GM23338 (cell line): ENCODE measurements at regions not wholly inside any gene's neighbourhood (a gene's known extent, or its start where the extent isn't known, plus 50 kb on each side); places are given as distances from the start of the nearest gene placed in this dataset.

Experiments used
- ATAC-seq: fragments of 200-7000 bp; cut with Tn5 transposase; 3 replicates; pipeline ENCODE4 v1.9.1; 2020
- DNase-seq: peaks from one replicate; pipeline ENCODE4 v3.0.0-alpha.2; 2015; ENCODE audit warnings: low spot score
- H2AFZ ChIP-seq: fragments of 200-600 bp; sonication (generic); 2 replicates; pipeline ENCODE4 v1.8.0; 2016; ENCODE audit warnings: antibody characterized with exemption, mild to moderate bottlenecking, moderate library complexity
- H3F3A ChIP-seq: fragments of 200-600 bp; sonication (generic); replicated peaks from 2 replicates; pipeline ENCODE4 v1.8.0; 2017; ENCODE audit warnings: antibody characterized with exemption, mixed run types, low read depth
- H3K27ac ChIP-seq: fragments of 200-600 bp; sonication (generic); 2 replicates; pipeline ENCODE4 v1.6.1; 2016; ENCODE audit warnings: low read depth
- H3K27me3 ChIP-seq: fragments of 200-600 bp; sonication (generic); 2 replicates; pipeline ENCODE4 v1.8.0; 2016; ENCODE audit warnings: mild to moderate bottlenecking, mixed run types, moderate library complexity; ENCODE audit not compliant: insufficient read depth
- H3K36me3 ChIP-seq: fragments of 200-600 bp; sonication (generic); 2 replicates; pipeline ENCODE4 v1.8.0; 2016; ENCODE audit warnings: mild to moderate bottlenecking; ENCODE audit not compliant: insufficient read depth
- H3K4me1 ChIP-seq: fragments of 200-600 bp; sonication (generic); 2 replicates; pipeline ENCODE4 v1.8.0; 2016; ENCODE audit warnings: mild to moderate bottlenecking, moderate library complexity; ENCODE audit not compliant: insufficient read depth
- H3K4me2 ChIP-seq: fragments of 200-600 bp; sonication (generic); 2 replicates; pipeline ENCODE4 v1.7.1; 2017; ENCODE audit warnings: mixed run types
- H3K4me3 ChIP-seq: fragments of 200-600 bp; sonication (generic); 2 replicates; pipeline ENCODE4 v1.6.1; 2016; ENCODE audit warnings: mixed run types
- H3K79me2 ChIP-seq: fragments of 200-600 bp; sonication (generic); replicated peaks from 2 replicates; pipeline ENCODE4 v1.8.0; 2017; ENCODE audit warnings: mild to moderate bottlenecking; ENCODE audit not compliant: insufficient read depth
- H3K9me2 ChIP-seq: fragments of 200-600 bp; sonication (generic); 2 replicates; pipeline ENCODE4 v1.8.0; 2017; ENCODE audit not compliant: insufficient read depth
- H4K20me1 ChIP-seq: fragments of 200-600 bp; sonication (generic); replicated peaks from 2 replicates; pipeline ENCODE4 v1.8.0; 2017; ENCODE audit warnings: mild to moderate bottlenecking; ENCODE audit not compliant: insufficient read depth
- H3K27ac Mint-ChIP-seq: 2 replicates; pipeline ENCODE4 v1.8.0; 2020; ENCODE audit warnings: inconsistent platforms, mild to moderate bottlenecking, moderate library complexity, mixed read lengths
- H3K27me3 Mint-ChIP-seq: 3 replicates; pipeline ENCODE4 v1.8.0; 2022; ENCODE audit warnings: low read depth, mild to moderate bottlenecking, moderate library complexity, mixed read lengths, inconsistent platforms; ENCODE audit not compliant: insufficient read depth, poor library complexity
- H3K36me3 Mint-ChIP-seq: 3 replicates; pipeline ENCODE4 v1.8.0; 2021; ENCODE audit warnings: low read depth, mild to moderate bottlenecking, inconsistent platforms, moderate library complexity, mixed read lengths
- H3K4me1 Mint-ChIP-seq: 3 replicates; pipeline ENCODE4 v1.8.0; 2020; ENCODE audit warnings: mild to moderate bottlenecking, inconsistent platforms, mixed read lengths
- H3K4me3 Mint-ChIP-seq: 3 replicates; pipeline ENCODE4 v1.8.0; 2021; ENCODE audit warnings: moderate library complexity, mild to moderate bottlenecking, inconsistent platforms, mixed read lengths
- H3K9me3 Mint-ChIP-seq: 3 replicates; pipeline ENCODE4 v1.8.0; 2020; ENCODE audit warnings: moderate library complexity, mild to moderate bottlenecking, inconsistent platforms, mixed read lengths
- CREB1 ChIP-seq: fragments of 250-450 bp; sonication (Bioruptor Pico); IDR thresholded peaks from 2 replicates; pipeline ENCODE4 v1.5.0; 2020; ENCODE audit warnings: low read depth, mild to moderate bottlenecking, moderate library complexity
- CTCF ChIP-seq, 2 experiments: fragments of 200-600 bp in 1 of 2; sonication (generic) in 1 of 2; conservative IDR thresholded peaks; 2 replicates each; pipeline versions ENCODE4 v1.5.1 to v1.6.1; 2016 to 2017; ENCODE audit warnings: antibody characterized with exemption in 2 of 2, low read depth in 2 of 2, mild to moderate bottlenecking in 2 of 2, moderate library complexity in 1 of 2
- ETS1 ChIP-seq: IDR thresholded peaks from 2 replicates; pipeline ENCODE4 v1.6.1; 2016; ENCODE audit warnings: antibody characterized with exemption
- EZH2 ChIP-seq: fragments of 200-600 bp; sonication (generic); IDR thresholded peaks from one replicate; pipeline ENCODE4 v1.8.0; 2017; ENCODE audit warnings: antibody characterized with exemption, mild to moderate bottlenecking, low read depth; ENCODE audit not compliant: unreplicated experiment
- EZH2phosphoT487 ChIP-seq: fragments of 200-600 bp; sonication (generic); IDR thresholded peaks from one replicate; pipeline ENCODE4 v1.8.1; 2018; ENCODE audit warnings: antibody characterized with exemption; ENCODE audit not compliant: unreplicated experiment
- JUNB ChIP-seq: IDR thresholded peaks from one replicate; pipeline ENCODE4 v1.6.1; 2016; ENCODE audit warnings: antibody characterized with exemption; ENCODE audit not compliant: unreplicated experiment
- NANOG ChIP-seq: IDR thresholded peaks from 2 replicates; pipeline ENCODE4 v1.6.1; 2016; ENCODE audit warnings: antibody characterized with exemption, borderline replicate concordance
- POLR2AphosphoS5 ChIP-seq: IDR thresholded peaks from 2 replicates; pipeline ENCODE4 v1.6.1; 2016; ENCODE audit warnings: antibody characterized with exemption, low read depth
- REST ChIP-seq: IDR thresholded peaks from one replicate; pipeline ENCODE4 v1.6.1; 2018; ENCODE audit warnings: antibody characterized with exemption; ENCODE audit not compliant: unreplicated experiment
- STAT1 ChIP-seq: IDR thresholded peaks from one replicate; pipeline ENCODE4 v1.6.1; 2016; ENCODE audit warnings: antibody characterized with exemption; ENCODE audit not compliant: unreplicated experiment
- ZNF114 ChIP-seq: fragments of 250-450 bp; sonication (Bioruptor Pico); IDR thresholded peaks from 2 replicates; pipeline ENCODE4 v1.5.0; 2020; ENCODE audit warnings: mild to moderate bottlenecking, moderate library complexity
- ZNF331 ChIP-seq: fragments of 250-450 bp; sonication (Bioruptor Pico); IDR thresholded peaks from 2 replicates; pipeline ENCODE4 v1.5.0; 2020; ENCODE audit warnings: low read depth, mild to moderate bottlenecking, moderate library complexity
- ZNF462 ChIP-seq: fragments of 250-450 bp; sonication (Bioruptor Pico); IDR thresholded peaks from 2 replicates; pipeline ENCODE4 v1.5.0; 2020; ENCODE audit warnings: mild to moderate bottlenecking, moderate library complexity

- Mint-ChIP-seq H3K4me3 (no peak overlapping the region), H3K4me1 (peaks cover 2% of the 10 kb centered on the region; the same call in 1 of the 3 replicates), H3K27ac (no peak overlapping the region), H3K36me3 (no peaks in the 10 kb centered on the region; the same call in 2 of the 3 replicates), H3K27me3 (no peaks in the 10 kb centered on the region), H3K9me3 (no peaks in the 10 kb centered on the region; the same call in 2 of the 3 replicates)
- no peaks in the 10 kb centered on the region for H3F3A ChIP-seq
- H3K9me2 ChIP-seq: peaks cover 16% of the 10 kb centered on the region
- no peak overlapping the region for H2AFZ ChIP-seq
- no peaks in the 10 kb centered on the region for H3K79me2 ChIP-seq
- H3K4me1 ChIP-seq: no peaks in the 10 kb centered on the region
- DNase-seq (no peak), ATAC-seq (no peak)
- H3K4me3 ChIP-seq: no peak overlapping the region
- no peaks in the 10 kb centered on the region for H4K20me1 ChIP-seq
- no peak overlapping the region for H3K4me2 ChIP-seq
- no peak overlapping the region for H3K27ac ChIP-seq
- H3K36me3 ChIP-seq: no peaks in the 10 kb centered on the region
- H3K27me3 ChIP-seq: no peaks in the 10 kb centered on the region
- no peak for TF ChIP-seq NANOG
- TF ChIP-seq POLR2AphosphoS5: no peak
- no peak for TF ChIP-seq ETS1
- TF ChIP-seq ZNF114 (CRISPR knock-in tag): no peak
- TF ChIP-seq JUNB: no peak
- TF ChIP-seq CREB1 (CRISPR knock-in tag): no peak
- no peak for TF ChIP-seq ZNF462
- TF ChIP-seq ZNF331 (CRISPR knock-in tag): no peak
- no peak for TF ChIP-seq EZH2
- TF ChIP-seq CTCF (conservative IDR thresholded peaks at IDR 0.05; ENCODE audit: low read depth in 2 of 2): no peak
- no peak for TF ChIP-seq STAT1
- TF ChIP-seq EZH2phosphoT487: no peak
- TF ChIP-seq REST: no peak
These were observed 453.9 kb downstream of the TSN start for GRCh38 chr2:122209377-122209776.
